HFFc6 (cell line): ENCODE measurements at regions not wholly inside any gene's neighbourhood (a gene's known extent, or its start where the extent isn't known, plus 50 kb on each side); places are given as distances from the start of the nearest gene placed in this dataset.

Experiments used
- DNase-seq: peaks from one replicate; pipeline ENCODE4 v3.0.0-alpha.2; 2018
- H3K27ac Mint-ChIP-seq: 2 replicates; pipeline ENCODE4 v1.8.0; 2020; ENCODE audit warnings: mild to moderate bottlenecking, mixed read lengths
- H3K27me3 Mint-ChIP-seq: 2 replicates; pipeline ENCODE4 v1.8.0; 2021; ENCODE audit warnings: mild to moderate bottlenecking, moderate library complexity, mixed read lengths; ENCODE audit not compliant: insufficient read depth
- H3K36me3 Mint-ChIP-seq: 2 replicates; pipeline ENCODE4 v1.8.0; 2021; ENCODE audit warnings: low read depth, mixed read lengths
- H3K4me1 Mint-ChIP-seq: 2 replicates; pipeline ENCODE4 v1.8.0; 2020; ENCODE audit warnings: low read depth, mixed read lengths
- H3K4me3 Mint-ChIP-seq: 2 replicates; pipeline ENCODE4 v1.8.0; 2020; ENCODE audit warnings: mild to moderate bottlenecking, moderate library complexity, mixed read lengths
- H3K9me3 Mint-ChIP-seq: 2 replicates; pipeline ENCODE4 v1.8.0; 2020; ENCODE audit warnings: mild to moderate bottlenecking, mixed read lengths
- TF ChIP-seq, protein P1 (sequence below): fragments of 200-600 bp; sonication (generic); IDR thresholded peaks from 2 replicates; pipeline ENCODE4 v1.5.0; 2021; ENCODE audit warnings: antibody characterized with exemption, mild to moderate bottlenecking

DNA sequence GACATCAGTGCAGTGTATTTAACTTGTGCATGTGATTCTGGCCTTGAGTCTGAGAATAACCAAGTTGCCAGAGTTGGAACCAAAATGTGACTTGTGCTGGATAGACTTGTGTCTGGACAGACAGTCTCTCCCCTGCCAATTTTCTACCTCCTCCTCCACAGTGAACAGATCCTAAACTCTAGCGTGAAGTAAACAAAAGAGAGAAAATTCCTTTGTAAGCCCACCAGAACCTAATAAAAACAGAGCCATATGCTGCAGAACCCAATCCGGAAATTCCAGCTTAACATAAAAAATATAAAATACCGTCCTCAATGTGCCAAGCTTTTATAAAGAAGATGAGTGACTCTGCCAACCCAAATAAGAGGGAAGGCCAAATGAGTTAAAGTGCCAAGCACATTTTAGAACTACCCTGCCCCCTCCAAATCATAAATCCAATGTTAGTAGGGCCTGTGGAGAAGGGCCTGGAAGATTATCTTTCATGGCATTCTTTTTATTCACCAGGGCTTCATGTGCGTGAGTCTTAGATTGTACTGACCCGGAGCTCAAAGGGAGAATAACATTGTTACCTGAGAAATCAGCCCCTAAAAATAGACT is 344.6 kb upstream of the PROK2 start:
- Mint-ChIP-seq H3K4me3 (no peak overlapping the region), H3K4me1 (peaks cover 5% of the 10 kb centered on the region), H3K27ac (no peak overlapping the region), H3K36me3 (no peaks in the 10 kb centered on the region), H3K27me3 (peaks cover 27% of the 10 kb centered on the region), H3K9me3 (no peaks in the 10 kb centered on the region)
- DNase-seq = no peak
- TF ChIP-seq, protein P1, sequence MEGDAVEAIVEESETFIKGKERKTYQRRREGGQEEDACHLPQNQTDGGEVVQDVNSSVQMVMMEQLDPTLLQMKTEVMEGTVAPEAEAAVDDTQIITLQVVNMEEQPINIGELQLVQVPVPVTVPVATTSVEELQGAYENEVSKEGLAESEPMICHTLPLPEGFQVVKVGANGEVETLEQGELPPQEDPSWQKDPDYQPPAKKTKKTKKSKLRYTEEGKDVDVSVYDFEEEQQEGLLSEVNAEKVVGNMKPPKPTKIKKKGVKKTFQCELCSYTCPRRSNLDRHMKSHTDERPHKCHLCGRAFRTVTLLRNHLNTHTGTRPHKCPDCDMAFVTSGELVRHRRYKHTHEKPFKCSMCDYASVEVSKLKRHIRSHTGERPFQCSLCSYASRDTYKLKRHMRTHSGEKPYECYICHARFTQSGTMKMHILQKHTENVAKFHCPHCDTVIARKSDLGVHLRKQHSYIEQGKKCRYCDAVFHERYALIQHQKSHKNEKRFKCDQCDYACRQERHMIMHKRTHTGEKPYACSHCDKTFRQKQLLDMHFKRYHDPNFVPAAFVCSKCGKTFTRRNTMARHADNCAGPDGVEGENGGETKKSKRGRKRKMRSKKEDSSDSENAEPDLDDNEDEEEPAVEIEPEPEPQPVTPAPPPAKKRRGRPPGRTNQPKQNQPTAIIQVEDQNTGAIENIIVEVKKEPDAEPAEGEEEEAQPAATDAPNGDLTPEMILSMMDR = no peak

DNA sequence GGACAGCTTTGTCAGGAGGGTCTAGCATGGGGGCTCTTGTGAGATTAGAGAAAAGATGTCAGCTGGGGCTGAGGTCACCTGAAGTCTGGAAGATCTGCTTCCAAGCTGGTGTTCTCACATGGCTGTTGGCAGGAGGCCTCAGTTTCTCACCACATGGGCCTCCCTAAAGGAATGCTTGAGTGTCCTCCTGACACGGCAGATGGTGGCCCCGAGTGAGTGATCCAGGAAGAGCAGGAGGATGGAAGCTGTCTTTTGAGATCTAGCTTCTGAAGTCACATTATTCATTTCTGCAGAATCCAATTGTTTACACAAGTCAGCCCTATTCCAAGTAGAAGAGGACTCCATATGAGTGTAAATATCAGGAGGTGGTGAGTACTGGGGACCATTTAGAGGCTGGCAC is 344.0 kb upstream of the PROK2 start:
- no peaks in the 10 kb centered on the region for H3K9me3 Mint-ChIP-seq
- H3K4me1 Mint-ChIP-seq = peaks cover 10% of the 10 kb centered on the region
- TF ChIP-seq, protein P1 = no peak
- no peak overlapping the region for H3K4me3 Mint-ChIP-seq
- DNase-seq = no peak
- no peaks in the 10 kb centered on the region for H3K36me3 Mint-ChIP-seq
- no peak overlapping the region for H3K27ac Mint-ChIP-seq
- H3K27me3 Mint-ChIP-seq = peaks cover 24% of the 10 kb centered on the region

DNA sequence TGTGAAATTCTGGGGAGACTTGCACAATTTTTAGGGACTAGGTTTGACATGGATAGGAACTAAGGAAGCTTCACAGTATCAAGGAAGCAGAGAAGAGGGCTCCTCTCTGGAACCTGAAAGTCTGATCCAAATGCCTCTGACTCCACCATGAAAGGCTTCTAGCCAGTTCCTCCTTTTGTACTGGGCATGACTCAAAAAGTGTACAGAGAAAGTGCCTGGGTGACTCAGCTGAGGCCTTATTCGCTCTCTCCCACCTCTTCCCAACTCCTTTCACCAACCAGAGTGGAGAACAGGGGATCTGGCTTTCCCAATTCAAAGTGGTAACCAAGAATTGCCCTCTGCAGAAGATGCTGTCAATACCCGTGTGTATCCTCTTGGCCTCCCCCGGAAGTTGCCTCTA is 342.9 kb upstream of the PROK2 start:
- TF ChIP-seq, protein P1 = no peak
- DNase-seq = peak; percentile 32
- no peaks in the 10 kb centered on the region for H3K36me3 Mint-ChIP-seq
- H3K27me3 Mint-ChIP-seq = peaks cover 14% of the 10 kb centered on the region
- H3K27ac Mint-ChIP-seq = no peak overlapping the region
- H3K9me3 Mint-ChIP-seq = no peaks in the 10 kb centered on the region
- peaks cover 17% of the 10 kb centered on the region for H3K4me1 Mint-ChIP-seq
- no peak overlapping the region for H3K4me3 Mint-ChIP-seq

DNA sequence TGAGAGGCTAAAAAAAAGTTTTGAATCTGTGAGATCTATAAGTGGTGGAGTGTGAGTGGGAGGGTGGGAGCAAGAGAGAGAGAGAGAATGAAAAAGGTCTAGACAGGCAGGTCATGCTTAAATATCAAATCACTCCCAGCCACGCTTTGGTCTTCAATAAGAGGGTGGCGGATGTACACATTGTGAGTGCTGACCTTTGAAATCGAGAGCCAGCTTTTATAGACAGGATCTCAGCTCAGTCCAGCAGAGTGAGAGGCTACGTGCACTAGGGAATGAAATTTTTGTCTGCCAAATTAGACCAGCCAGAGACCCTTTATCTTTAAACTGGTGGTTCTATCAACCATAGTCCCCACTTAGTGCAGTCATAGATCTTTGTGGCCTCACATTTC is 342.3 kb upstream of the PROK2 start:
- no peaks in the 10 kb centered on the region for H3K36me3 Mint-ChIP-seq
- DNase-seq = no peak
- TF ChIP-seq, protein P1 = no peak
- H3K9me3 Mint-ChIP-seq = no peaks in the 10 kb centered on the region
- no peak overlapping the region for H3K27ac Mint-ChIP-seq
- H3K27me3 Mint-ChIP-seq = peaks cover 11% of the 10 kb centered on the region
- H3K4me3 Mint-ChIP-seq = no peak overlapping the region; the same call in 1 of the 2 replicates
- H3K4me1 Mint-ChIP-seq = peaks cover 17% of the 10 kb centered on the region

DNA sequence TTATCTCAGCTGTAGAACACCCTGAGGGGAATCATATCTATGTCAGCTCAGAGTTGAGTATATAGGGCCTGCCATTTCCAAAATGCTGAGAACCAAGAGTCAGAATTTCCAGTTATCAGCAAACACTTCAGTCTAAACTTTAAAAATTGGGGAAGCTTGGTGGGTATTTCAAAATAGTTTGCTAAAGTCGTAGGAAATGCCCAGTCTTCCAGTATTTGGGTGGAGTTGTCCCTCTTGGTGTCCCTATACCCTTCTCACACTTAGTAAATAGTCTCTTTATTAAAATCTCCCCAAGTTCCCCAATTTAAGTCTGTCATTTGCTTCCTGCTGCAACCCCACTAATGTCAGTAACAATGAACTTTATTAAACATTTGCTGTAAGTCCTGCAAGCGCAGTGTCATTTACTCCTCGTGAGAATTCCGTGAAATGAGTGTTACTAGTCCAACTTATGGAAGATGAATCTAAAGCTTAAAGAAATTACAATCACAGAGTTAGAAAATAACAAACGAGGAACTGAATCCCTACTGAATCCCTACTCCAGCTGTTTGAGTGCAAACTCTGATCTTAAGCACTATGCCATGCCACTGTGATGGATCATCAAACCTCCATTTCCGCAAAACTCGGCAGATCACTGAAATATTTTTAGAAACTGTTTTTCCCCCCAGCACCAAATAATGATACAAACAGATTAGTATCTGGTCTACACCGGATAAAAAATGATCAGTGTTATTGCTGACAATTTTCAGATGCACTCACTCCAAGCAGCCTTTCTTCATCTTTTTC is 341.7 kb upstream of the PROK2 start:
- H3K4me1 Mint-ChIP-seq = peaks cover 17% of the 10 kb centered on the region
- no peak for DNase-seq
- H3K36me3 Mint-ChIP-seq = no peaks in the 10 kb centered on the region
- TF ChIP-seq, protein P1 = no peak
- H3K9me3 Mint-ChIP-seq = no peaks in the 10 kb centered on the region
- peaks cover 12% of the 10 kb centered on the region for H3K27me3 Mint-ChIP-seq
- H3K27ac Mint-ChIP-seq = no peak overlapping the region
- H3K4me3 Mint-ChIP-seq = no peak overlapping the region; the same call in 1 of the 2 replicates
